Fibroblast of the conjunctiva (primary cell): ENCODE measurements at regions not wholly inside any gene's neighbourhood (a gene's known extent, or its start where the extent isn't known, plus 50 kb on each side); places are given as distances from the start of the nearest gene placed in this dataset.

Experiments
- DNase-seq: peaks from one replicate; pipeline ENCODE4 v3.0.0-alpha.2; 2010; ENCODE audit warnings: low read depth

GRCh38 chr10:124346831-124347230, 71.9 kb downstream of the OAT start:
- DNase-seq, result no peak

DNA sequence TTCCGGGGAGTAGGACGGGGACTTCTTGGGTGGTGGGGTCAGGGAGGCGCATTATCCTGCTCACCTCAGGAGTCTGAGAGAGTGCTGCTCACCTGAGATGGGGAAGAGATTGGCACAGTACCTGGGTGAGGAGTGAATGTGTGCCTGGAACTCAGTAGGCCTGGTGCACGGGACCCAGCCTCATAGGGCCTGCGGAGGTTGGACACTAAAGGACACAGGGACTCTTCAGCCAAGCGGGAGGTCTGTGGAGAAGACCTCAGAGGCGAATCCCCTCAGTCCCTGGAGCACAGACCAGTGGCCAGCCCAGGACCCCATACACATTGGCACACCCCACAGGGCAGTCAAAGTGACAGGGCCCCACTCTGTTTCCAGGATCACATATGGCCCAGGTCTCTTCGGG, 73.2 kb downstream of the OAT start:
- DNase-seq, result no peak

DNA sequence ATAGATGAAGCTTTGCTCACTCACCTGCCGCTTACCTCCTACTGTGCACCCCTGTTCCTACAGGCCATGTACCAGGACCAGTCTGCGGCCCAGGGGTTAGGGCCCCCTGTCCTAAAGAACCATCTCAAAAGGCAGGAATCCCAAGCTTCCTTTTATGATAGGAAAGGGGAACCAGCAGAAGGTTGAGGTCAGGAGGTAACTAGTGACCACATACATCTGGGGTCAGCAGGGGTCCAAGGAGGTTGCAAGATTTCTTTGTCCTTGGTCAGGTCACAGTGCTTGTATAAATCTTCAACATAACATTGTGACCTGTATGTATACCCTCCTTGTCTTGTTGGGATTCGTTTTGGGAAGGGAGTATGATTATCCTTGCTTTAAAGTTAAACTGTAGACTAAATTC, 73.8 kb downstream of the OAT start:
- no peak for DNase-seq

DNA sequence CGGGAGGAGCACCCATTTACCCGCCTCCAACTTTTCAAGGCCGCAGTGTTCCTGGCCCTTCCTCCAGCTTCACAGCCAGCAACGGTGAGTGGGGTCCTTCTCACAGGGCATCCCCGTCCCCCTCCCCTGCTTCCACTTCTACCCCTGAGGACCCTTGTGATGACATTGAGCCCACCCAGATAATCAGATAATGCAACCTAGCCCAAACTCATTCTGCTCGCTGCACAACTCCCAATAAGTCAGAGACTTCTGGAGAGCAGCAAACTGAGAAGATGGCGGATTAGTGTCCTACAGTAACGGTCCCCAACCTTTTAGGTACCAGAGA, 74.5 kb downstream of the OAT start:
- no peak for DNase-seq

- no peak for DNase-seq
Measured at GRCh38 chr10:124343351-124344265, 75.1 kb downstream of the OAT start.

DNA sequence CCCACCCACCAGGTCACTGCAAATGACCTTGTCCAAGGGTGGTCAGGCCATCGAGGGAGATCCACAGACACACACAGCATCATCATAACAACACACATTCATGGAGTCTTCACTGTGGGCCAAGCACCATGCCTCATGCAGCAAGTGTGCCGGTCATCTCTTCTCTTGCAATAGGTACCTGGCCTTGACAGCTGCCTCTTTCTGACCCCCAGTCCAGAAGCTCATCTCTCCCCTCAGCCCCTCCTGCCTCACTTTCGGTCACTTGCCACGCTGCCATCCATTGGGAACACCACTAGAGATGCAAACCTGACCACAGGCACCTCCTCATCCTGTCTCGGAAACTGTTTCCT, 75.9 kb downstream of the OAT start:
- no peak for DNase-seq

DNA sequence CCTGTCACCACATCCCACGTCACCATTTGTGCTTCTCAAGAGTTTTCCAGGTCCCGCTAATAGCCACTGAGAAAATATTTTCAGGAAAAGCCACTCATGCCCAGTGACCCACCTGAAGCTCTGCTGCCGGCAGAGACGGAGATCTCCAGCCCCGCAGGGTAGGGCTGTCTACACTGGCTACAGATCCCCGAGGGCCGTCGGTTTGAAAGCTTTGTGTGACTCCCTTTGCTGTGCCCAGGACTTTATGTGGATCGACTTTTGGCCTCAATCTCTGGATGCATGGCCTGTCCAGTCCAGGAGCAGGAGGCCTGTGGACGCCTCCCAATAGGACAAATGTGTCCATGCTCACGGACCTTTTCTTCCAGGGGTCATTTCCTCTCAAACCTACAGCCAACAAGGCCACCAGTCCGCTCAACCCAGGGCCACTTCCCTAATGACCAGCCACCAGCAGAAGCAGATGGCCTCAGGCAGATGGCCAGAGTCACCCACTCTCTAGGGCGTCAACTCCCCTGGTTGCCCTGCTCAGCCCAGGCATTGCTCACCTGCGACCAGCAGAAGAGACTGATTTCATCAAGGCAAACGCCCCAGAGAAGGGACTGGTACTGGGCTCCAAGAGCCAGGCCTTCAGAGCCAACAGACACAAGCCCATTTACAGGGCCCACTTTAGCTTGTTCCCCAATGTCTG, 76.4 kb downstream of the OAT start:
- DNase-seq, result no peak

DNA sequence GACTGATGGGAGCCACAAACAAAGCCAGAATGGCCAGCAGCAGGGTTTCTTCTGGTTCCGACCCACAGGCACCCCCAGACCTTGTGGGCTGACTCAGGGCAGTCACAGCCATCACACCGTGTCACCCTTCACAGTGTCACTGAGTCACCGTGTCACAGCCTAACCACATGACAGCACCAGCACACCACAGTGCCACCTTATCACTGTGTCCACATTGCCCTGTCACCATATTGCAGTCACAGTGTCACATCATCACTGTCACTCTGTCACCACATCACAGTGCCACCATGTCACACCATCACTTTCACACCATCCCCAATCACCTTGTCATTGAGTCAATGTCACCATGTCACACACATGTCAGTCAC, 77.0 kb downstream of the OAT start:
- no peak for DNase-seq

- peak; percentile 88 for DNase-seq
Measured at GRCh38 chr10:124340033-124340760, 78.5 kb downstream of the OAT start.

- DNase-seq, result no peak
Measured at GRCh38 chr10:124339119-124340032, 79.3 kb downstream of the OAT start.

DNA sequence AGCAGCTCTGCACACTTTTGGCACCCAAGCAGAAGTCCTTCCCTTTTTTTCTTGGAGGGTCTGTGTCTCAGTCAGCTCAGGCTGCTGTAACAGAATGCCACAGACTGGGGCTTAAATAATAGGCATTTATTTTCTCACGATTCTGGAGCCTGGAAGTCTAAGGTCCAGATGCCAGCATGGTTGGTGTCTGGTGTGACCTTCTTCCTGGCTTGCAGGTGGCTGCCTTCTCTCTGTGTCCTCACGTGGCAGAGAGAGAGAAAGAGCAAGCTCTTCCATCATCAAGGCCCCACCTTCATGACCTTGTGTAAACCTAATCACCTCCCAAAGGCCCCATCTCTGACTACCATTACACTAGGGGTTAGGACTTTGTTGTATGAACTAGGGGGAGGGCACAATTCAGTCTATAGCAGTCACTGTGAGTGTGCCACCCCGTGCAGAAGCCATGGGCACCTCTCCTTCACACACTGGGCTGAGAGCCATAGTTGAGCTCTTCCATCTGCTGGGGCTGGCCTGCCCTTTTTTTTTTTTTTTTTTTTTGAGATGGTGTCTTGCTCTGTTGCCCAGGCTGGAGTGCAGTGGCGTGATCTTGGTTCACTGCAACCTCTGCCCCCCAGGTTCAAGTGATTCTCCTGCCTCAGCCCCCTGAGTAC, 80.3 kb downstream of the OAT start:
- no peak for DNase-seq

DNA sequence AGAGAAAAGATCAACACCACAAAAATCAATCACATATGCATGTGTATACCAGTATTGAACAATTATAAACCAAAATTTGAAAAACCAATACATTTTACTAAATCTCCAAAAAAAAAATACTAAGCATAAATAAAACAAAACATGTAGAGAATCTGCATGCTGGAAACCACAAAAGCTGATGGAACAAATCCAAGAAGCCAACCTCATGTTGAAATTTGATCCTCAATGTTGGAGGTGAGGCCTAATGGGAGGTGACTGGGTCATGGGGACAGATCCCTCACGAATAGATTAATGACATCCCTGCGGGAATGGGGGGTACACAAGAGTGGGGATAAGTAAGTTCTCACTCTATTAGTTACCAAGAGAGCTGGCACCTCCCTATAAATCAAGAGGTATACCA, 82.5 kb downstream of the OAT start:
- no peak for DNase-seq

- no peak for DNase-seq
Measured at GRCh38 chr10:124333931-124334330, 84.8 kb downstream of the OAT start.

DNA sequence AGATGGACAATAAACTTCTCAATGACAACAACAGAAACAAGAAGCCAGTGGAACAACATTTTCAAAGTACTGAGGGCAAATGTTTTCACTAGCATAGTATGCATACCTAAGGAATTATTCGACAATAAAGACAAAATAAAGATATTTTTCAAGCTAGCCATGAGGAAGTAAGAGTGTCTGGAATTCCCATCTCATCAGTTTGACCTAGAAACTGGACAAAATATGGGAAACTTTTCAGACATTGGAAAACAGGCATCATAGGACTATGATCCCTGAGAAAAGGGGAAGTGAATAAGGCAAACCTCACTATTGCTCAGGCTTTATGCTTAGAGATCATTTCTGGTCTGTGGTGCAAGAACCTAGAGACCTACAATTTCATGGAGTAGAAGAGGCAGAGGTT, 86.3 kb downstream of the OAT start:
- DNase-seq, result no peak

DNA sequence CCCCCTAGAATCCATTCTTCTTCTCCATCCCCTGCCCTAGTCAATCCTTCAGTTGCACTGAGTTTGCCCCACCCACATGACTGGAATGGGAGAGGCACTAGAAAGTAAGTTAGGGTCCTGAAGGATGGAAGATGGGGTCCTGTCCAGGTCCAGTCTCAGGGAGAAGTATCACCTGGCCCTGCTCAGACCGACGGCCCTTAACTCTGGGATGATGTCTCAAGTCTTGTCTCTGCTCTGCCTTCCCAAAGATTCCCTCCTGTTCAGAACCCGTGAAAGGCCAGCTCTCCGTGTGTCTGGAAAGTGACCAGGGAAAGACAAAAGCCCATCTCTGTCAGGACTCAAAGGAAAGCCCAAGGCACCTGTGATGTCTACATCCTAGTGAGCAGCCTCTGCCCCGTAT, 88.8 kb downstream of the OAT start:
- DNase-seq, result no peak

GRCh38 chr10:124329362-124329761, 89.4 kb downstream of the OAT start:
- no peak for DNase-seq

DNA sequence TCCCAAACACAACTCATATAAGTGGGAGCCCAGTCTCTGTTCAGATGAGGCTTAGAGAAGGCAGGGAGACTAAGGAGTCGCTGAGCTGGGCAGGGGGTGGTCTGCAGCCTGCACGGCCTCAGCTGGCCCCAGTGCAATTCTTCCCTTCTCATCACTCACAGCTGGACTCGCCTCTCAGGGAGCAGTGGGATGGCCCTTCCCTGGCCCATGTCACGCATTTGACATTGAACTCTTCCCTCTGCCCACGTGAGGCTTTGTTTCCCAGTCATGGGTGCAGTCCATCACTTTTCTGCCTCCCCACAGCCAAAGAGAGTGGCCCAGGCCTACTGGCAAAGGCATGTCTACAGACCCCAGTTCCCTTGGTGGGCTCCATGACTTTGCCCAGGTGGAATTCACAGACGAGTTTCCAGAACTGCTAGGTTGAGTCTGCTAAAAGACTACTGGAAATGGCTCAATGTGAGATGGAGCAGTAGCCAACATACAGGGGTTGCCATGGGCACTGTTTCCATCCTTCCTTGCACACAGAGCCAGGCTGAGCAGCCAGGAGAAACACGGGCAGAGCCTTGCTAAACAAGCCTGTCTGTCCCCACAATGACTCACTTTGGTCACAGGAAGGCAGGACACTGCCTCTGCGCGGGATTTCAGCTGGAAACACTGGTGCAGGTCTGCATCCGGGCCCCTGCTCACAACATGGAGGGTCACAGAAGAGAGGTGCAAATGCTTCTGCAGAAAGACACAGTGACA, 90.1 kb downstream of the OAT start:
- DNase-seq, result no peak

DNA sequence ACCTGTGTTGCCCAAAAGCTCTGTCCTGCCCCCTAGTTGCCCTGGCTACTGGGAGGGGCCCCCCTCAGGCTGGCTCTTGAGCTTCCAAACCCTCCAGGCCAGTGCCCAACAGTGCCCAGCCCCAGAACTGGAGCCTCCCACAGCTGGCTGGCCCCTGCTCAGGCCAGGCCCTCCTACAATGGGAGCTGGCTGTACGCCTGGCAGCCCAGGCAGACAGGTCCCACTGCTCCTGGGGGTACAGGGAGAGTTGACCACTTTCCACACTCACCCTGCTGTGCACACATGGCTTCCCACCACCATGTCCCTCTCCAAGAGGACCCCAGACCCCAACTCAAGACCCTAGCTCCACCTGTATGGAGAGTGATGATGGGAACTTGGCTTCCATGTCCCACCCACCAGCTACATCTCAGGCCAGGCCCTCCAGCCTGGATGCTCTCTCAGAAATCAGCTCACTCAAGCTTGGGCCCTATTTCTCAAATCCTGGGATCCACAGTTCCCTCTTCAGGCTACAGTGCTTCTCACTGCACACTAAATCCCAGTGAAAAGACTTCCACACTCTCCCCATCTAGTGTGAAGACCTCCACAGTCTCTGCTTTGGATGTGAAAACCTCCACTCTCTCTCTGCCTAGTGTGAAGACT, 92.6 kb downstream of the OAT start:
- DNase-seq, result no peak

GRCh38 chr10:124325633-124325914, 93.1 kb downstream of the OAT start:
- no peak for DNase-seq

DNA sequence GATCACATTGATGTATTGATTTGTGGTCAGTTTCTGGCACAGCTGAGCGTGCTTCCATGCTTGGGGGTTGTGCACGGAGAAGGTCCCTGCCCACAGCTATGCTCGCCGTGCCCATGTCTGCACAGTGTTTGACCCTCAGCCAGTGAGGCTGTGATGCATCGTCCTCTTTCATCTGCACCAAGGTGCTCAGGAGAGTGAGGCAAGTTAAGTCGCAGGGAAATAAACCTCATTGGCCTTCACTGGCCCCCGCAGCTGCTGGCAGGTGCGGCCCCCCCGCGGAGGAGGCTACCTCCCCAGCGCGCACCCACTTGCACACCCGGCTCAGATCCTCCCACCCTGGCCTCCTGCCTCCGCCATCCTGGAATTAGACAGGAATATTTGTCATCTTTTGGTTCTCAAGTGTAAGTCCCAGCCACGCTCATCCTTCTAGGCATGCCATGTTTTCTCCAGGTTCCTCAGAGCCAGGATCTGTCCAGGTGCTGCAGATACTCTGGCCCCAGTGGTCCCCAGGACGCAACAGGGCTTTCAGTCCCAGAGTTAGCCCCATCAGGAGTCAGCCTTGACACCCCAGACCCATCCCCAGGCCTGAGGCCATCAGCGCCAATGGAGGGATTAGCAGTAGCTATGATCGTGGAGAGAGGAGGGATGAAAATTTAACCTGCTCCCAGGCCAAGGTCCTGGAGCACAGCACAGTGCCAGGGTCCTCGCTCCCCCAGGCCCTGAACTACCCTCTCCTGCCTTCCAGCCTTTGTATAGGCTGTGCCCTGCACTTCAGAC, 93.7 kb downstream of the OAT start:
- no peak for DNase-seq
